ENCODE measurements at regions not wholly inside any gene's neighbourhood (a gene's known extent, or its start where the extent isn't known, plus 50 kb on each side); places are given as distances from the start of the nearest gene placed in this dataset.

GRCh38 chr5:67339219-67339767 is 142.7 kb upstream of the CD180 start:
- no peak for DNase-seq (ENCODE audit: low read depth, low spot score)

DNA sequence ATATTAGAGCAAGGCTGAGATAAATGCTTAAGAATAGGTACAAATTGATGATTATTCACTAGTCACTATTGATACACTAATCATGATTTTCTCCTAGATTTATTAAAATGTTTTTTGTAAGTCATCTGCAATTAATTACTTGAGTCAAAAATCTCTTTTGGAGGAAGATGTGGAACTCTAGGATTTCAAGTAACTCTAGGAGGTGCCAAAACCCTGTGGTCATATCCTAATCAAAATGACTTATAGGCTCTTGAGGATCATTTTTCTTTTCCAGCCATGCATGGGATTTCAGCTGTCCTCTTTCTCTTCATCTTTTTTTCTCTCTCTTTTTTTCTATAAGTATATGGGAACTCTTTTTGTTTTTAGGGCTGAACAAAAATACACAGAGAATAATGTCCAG is 141.8 kb upstream of the CD180 start:
- no peak for DNase-seq (ENCODE audit: low read depth, low spot score)

DNA sequence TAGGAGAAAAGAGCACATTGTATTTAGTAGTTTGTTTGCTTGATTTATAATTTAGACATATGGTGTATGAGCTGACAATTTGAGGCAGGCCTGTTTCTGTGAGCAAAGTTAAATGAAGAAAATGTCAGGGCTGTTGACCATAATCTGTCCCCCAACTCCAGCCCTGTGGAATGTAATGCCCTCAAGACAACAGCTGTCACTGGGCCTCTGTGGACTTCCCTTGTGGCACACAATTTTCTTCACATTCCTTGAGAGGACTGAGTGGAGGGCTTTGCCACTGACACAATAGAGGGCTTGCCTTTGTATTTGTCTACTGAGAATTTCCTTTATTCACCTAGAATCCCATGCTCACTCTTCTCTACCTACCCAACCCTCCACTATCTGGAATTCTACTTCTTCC is 141.2 kb upstream of the CD180 start:
- DNase-seq (ENCODE audit: low read depth, low spot score): no peak

DNA sequence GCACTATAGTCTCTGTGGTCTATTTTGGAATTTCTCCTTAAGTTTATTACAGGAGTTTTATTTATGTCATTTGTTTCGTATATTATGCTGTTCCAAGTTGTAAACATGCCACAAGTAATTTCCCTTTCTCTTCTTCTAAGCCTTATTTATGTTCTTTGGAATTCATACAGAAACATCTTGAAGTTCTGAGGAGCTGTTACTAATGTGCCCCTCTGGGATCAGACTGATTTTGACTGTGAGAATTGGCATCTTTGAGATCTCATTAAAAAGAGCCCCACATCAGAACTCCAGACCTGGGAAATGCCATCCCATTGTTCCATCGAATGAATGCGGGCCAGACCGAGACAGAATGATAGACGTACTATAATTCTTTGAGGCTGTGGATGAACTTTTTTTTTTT is 138.8 kb upstream of the CD180 start:
- DNase-seq (ENCODE audit: low read depth, low spot score): no peak

GRCh38 chr5:67334373-67334772 is 137.8 kb upstream of the CD180 start:
- no peak for DNase-seq (ENCODE audit: low read depth, low spot score)

DNA sequence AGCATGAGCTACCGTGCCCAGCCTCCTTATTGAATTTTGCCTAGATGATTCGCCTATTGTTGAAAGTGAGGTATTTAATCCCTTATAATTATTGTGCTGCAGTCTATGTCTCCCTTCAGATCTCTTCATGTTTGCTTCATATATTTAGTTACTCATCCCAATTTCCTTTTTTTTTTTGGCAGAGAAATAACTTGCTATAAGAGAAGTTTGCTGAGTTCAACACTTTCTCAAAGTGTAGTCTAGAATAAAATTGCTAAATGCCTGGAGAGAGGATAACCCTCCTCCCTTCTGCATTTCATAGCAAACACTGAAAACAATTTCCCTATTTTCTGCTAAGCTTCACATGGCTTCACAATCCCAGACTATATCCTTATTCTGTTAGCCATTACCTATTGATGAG is 136.6 kb upstream of the CD180 start:
- no peak for DNase-seq (ENCODE audit: low read depth, low spot score)

GRCh38 chr5:67331296-67331925 is 134.8 kb upstream of the CD180 start:
- no peak for DNase-seq (ENCODE audit: low read depth, low spot score)

DNA sequence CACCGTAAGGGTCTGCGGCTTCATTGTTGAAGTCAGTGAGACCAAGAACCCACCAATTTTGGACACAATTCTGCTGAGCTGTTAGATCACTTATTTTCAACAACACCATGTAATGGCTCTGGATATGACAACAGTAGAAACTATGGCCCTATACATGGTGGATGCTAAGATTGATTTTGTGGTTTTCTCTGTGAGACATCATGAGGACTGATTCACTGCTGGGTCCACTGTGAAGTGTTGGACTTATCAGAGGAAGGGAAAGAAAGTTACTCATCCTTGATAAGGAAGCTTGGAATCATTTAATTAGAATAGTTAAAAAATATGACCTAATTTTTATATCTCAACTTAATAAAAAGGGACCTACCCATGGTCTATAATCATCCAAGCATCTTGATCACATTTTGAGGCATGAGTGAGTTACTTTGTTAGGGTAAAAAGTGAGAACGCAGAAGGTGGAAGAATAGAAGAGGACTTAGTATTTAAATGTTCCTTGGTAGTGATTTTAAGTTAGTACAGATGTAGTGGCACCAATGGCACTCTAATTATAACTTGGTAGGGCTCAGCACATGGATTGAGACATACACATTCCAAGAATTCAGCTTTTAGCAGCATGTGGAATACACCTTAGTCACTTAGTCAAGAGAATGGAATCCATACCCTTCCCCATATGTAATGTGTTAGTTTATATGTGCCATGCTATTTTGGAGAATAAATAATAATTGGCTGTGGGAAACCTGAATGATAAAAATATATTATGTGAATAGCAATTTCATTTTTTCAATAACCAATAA is 123.5 kb upstream of the CD180 start:
- no peak for DNase-seq (ENCODE audit: low read depth, low spot score)

DNA sequence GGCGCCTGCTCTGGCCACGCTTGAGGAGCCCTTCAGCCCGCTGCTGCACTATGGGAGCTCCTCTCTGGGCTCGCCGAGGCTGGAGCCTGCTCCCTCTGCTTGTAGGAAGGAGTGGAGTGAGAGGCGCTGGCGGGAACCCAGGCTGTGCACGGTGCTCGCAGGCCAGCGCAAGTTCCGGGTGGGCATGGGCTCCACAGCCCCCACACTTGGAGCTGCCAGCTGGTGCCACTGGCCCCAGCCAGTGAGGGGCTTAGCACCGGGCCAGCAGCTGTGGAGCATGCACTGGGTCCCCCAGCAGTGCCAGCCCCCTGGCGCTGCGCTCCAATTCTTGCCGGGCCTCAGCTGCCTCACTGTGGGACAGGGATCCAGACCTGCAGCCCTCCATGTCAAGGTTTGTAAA is 122.1 kb upstream of the CD180 start:
- no peak for DNase-seq (ENCODE audit: low read depth, low spot score)

GRCh38 chr5:67317603-67318002 is 121.0 kb upstream of the CD180 start:
- DNase-seq (ENCODE audit: low read depth, low spot score): no peak

- no peak for DNase-seq (ENCODE audit: low read depth, low spot score)
Measured at GRCh38 chr5:67316695-67317094, 120.1 kb upstream of the CD180 start.

DNA sequence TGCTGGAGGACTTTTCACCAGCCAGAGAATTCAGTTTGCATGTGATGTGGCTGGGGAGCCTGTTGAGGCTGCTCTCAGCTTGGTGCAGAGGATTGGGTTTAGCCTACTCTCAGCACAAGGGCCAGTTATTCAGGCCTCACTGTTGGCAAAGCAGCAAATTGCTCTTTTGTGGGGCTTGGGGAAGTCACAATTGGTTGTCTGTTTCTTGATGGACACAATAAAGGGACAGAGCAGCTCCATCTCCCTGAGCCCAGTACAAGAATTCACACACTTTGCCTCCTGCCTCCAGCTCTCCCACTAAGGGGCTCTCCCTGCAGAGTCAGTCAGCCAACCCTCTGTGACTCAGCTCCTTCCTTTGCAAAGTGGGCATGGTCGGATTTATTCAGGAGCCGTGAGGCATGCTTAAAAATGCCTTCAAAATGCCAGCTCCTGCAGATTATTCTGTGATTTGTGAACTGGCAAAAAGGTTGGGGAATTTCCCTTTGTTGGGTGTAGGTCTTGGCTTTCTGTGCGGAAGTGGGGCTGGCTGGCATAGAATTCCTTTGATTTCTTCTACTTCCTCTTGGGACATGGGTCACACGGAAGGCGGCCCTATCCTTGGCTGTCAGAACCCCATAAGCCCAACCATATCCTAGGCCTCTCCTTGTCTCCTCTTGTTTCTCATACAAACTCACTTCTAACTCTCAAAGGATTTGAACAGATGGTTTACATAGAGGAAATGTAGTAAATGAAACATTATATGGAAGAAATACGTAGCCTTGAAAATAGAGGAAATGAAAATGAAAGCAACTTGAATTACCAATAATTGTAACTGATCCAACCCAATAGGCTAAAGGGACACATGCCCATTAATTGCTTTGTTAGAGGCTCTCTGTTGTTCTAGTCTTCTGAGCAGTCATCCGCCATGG is 118.7 kb upstream of the CD180 start:
- DNase-seq (ENCODE audit: low read depth, low spot score): peak; percentile 90

DNA sequence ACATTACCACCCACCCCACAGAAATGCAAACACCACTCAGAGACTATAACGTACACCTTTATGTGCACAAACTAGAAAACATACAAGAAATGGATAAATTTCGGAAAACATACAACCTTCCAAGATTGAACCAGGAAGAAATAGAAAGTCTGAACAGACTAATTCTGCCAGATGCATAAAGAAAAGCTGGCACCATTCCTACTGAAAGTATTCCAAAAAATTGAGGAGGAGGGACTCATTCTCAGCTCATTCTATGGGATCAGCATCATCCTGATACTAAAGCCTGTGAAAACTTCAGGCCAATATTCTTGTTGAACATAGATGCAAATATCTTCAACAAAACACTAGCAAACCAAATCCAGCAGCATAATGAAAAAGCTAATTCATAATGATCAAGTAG is 115.1 kb upstream of the CD180 start:
- DNase-seq (ENCODE audit: low read depth, low spot score): no peak

GRCh38 chr5:67311208-67311607 is 114.6 kb upstream of the CD180 start:
- DNase-seq (ENCODE audit: low read depth, low spot score): no peak

DNA sequence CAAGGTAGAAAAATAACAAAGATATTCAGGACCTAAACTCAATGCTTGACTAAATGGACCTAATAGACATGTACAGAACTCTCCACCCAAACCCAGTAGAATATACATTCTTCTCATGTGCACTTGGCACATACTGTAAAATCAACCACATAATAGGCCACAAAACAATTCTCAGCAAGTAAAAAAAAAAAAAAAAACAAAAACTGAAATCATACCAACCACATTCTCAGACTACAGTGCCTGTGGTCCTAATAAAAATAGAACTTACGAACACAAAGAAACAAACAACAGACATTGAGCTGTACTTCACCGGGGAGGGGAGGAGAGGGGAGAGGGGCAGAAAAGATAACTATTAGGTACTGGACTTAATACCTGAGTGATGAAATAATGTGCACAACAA is 114.1 kb upstream of the CD180 start:
- DNase-seq (ENCODE audit: low read depth, low spot score): no peak

GRCh38 chr5:67310169-67310568 is 113.6 kb upstream of the CD180 start:
- no peak for DNase-seq (ENCODE audit: low read depth, low spot score)

- DNase-seq (ENCODE audit: low read depth, low spot score): no peak
Measured at GRCh38 chr5:67308988-67309688, 112.5 kb upstream of the CD180 start.

DNA sequence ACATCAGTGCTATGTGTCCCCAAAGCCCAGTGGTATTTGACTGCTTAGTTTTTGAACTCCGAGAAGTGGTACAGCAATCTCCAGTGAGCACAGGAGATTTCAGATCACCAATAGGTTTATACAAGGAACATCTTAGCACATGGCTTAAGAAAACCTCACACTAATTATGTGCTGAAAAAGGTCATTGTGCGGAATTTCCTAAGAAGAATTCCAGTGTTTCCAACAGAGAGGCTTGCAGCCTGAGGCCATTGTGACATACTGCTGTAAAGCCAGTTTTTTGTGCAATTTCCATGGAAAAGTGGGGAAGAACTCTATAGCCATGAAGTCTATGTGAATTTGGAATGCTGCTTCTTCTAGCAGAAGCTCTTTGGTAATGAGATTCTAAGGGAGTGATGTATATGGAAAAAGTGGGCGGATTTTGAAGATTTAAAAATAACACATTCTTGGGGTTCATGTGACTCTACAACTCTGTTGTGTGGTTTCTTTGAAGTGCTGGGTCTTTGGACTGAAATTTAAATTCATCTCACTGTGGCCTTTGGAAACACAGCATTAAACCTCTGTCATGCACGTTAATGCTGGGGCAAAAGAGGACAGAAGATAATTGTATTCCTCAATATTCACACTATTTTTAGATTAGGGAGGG is 110.5 kb upstream of the CD180 start:
- DNase-seq (ENCODE audit: low read depth, low spot score): peak; percentile 45

DNA sequence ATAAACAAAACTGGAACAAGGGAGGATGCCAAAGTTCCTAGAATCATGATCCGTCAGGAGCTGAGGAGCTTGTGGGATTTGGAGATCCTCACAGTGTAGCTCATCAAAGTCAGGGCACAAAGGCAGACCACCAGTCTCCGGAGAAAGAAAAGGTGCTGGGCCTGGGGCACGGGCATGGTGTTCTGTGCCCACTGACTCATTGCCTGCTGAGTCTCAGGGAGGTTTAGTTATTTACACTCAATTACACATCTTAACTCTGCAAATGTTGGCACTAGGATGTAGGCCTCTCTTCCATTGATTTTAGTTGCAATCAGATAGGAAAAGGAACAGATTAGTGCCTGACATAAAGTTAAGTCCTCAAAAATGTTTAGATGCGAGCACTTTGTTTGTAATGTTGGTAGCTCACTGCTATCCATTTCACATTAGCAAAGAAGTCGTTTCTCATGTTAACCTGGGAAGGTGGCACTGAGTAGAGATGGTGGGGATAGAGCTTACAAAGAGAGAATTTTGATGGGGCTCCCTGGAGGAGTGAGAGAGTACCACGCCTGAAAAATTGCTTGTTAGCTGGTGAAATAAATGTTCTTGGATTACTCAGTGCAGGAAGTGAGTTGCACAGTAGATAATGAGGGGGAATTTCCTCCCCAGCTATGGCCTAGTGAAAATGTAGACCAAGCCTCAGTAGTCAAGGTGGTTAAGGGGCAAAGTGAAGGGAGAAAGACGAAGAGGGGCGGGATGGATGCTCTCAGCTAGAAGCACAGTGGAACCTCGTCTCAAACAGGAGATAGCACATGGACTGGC is 109.5 kb upstream of the CD180 start:
- DNase-seq (ENCODE audit: low read depth, low spot score): peak; percentile 47

DNA sequence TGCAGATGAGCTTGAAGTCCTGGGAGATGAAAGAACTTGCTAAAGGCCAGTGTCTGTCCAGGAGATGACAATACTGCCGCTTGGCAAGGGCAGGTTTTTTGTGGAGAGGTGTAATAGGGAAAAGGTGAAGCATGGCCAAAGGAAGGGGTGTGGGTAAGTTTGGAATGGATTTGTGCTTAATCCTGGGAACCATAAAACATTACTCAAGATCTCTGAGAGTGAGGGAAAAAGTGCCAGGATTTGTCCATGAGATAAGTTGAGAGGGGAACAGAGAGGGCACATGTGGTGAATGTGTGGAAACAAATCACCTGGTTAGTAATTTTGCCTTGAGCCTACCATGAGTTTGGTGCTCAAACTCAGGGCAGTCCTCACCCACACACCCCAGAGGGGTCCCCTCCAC is 108.8 kb upstream of the CD180 start:
- DNase-seq (ENCODE audit: low read depth, low spot score): no peak
